AG09309 (cell line): ENCODE measurements at regions not wholly inside any gene's neighbourhood (a gene's known extent, or its start where the extent isn't known, plus 50 kb on each side); places are given as distances from the start of the nearest gene placed in this dataset.

Experiments
- DNase-seq: peaks from one replicate; pipeline ENCODE4 v3.0.0-alpha.2; 2010; ENCODE audit warnings: low read depth
- H3K4me3 ChIP-seq: 2 replicates; pipeline ENCODE4 v1.5.1; 2011; ENCODE audit warnings: mild to moderate bottlenecking, low read depth, low read length, moderate library complexity; ENCODE audit not compliant: control insufficient read depth
- CTCF ChIP-seq: IDR thresholded peaks from 2 replicates; pipeline ENCODE4 v1.5.1; 2011; ENCODE audit warnings: mild to moderate bottlenecking, low read depth, low read length, inconsistent platforms; ENCODE audit not compliant: insufficient read depth, control insufficient read depth; ENCODE audit errors: missing control alignments

- DNase-seq: no peak
- no peak for TF ChIP-seq CTCF
- no peak overlapping the region for H3K4me3 ChIP-seq
These were observed 391.1 kb downstream of the STIM2 start for GRCh38 chr4:27251771-27252170.

- DNase-seq: no peak
- H3K4me3 ChIP-seq: no peak overlapping the region
- no peak for TF ChIP-seq CTCF
These were observed 406.8 kb downstream of the STIM2 start for GRCh38 chr4:27267339-27267969.

- no peak for DNase-seq
- no peak overlapping the region for H3K4me3 ChIP-seq
- no peak for TF ChIP-seq CTCF
These were observed 407.3 kb downstream of the STIM2 start for GRCh38 chr4:27267970-27268355.

- TF ChIP-seq CTCF: no peak
- no peak overlapping the region for H3K4me3 ChIP-seq
- no peak for DNase-seq
These were observed 409.8 kb downstream of the STIM2 start for GRCh38 chr4:27270435-27270834.

GRCh38 chr4:27271555-27271954 is 410.9 kb downstream of the STIM2 start:
- H3K4me3 ChIP-seq: no peak overlapping the region
- TF ChIP-seq CTCF: no peak
- no peak for DNase-seq

- H3K4me3 ChIP-seq: no peak overlapping the region
- no peak for TF ChIP-seq CTCF
- no peak for DNase-seq
These were observed 411.6 kb downstream of the STIM2 start for GRCh38 chr4:27272217-27272616.
